Liver (tissue), 8 donors: ENCODE measurements at regions not wholly inside any gene's neighbourhood (a gene's known extent, or its start where the extent isn't known, plus 50 kb on each side); places are given as distances from the start of the nearest gene placed in this dataset.

ENCODE experiments used
- DNase-seq: peaks from one replicate; pipeline ENCODE4 v3.0.0-alpha.2; 2017; ENCODE audit warnings: low spot score
- H3K27ac ChIP-seq, 2 donors: one replicate each; pipeline ENCODE4 v1.7.0; 2013; ENCODE audit warnings: inconsistent platforms in 2 of 2, low read length in 2 of 2, control low read depth in 1 of 2, low read depth in 1 of 2, mild to moderate bottlenecking in 1 of 2
- H3K27me3 ChIP-seq, 4 donors: one replicate each; pipeline versions ENCODE4 v1.6.1 to v1.7.0; 2013; ENCODE audit warnings: low read length in 3 of 4, inconsistent platforms in 1 of 4, mild to moderate bottlenecking in 1 of 4, moderate library complexity in 1 of 4; ENCODE audit not compliant: control insufficient read depth in 4 of 4, insufficient read depth in 4 of 4
- H3K36me3 ChIP-seq, 4 donors: one replicate each; pipeline versions ENCODE4 v1.6.1 to v1.7.0; 2013; ENCODE audit warnings: low read length in 3 of 4, mild to moderate bottlenecking in 3 of 4, low read depth in 1 of 4, moderate library complexity in 1 of 4; ENCODE audit not compliant: control insufficient read depth in 4 of 4, insufficient read depth in 3 of 4
- H3K4me1 ChIP-seq, 4 donors: one replicate each; pipeline versions ENCODE4 v1.6.1 to v1.7.0; 2013; ENCODE audit warnings: low read length in 3 of 4, mild to moderate bottlenecking in 3 of 4, moderate library complexity in 1 of 4; ENCODE audit not compliant: control insufficient read depth in 4 of 4, insufficient read depth in 4 of 4
- H3K4me3 ChIP-seq, 3 donors: one replicate each; pipeline versions ENCODE4 v1.6.1 to v1.7.0; 2013; ENCODE audit warnings: low read length in 3 of 3, control low read depth in 1 of 3, low read depth in 1 of 3, mild to moderate bottlenecking in 1 of 3
- H3K9ac ChIP-seq, 2 donors: one replicate each; pipeline ENCODE4 v1.7.0; 2013; ENCODE audit warnings: low read length in 2 of 2, mild to moderate bottlenecking in 2 of 2, moderate library complexity in 2 of 2, control low read depth in 1 of 2, low read depth in 1 of 2
- H3K9me3 ChIP-seq, 4 donors: one replicate each; pipeline versions ENCODE4 v1.6.1 to v1.7.0; 2013; ENCODE audit warnings: low read length in 3 of 4; ENCODE audit not compliant: control insufficient read depth in 4 of 4
- EGR1 ChIP-seq, 2 donors: IDR thresholded peaks; 2 replicates each; pipeline ENCODE4 v1.6.1; 2016 to 2018; ENCODE audit warnings: antibody characterized with exemption in 2 of 2, low read depth in 2 of 2
- FOXA1 ChIP-seq: IDR thresholded peaks from 2 replicates; pipeline ENCODE4 v1.6.1; 2016; ENCODE audit warnings: antibody characterized with exemption
- FOXA2 ChIP-seq: IDR thresholded peaks from 2 replicates; pipeline ENCODE4 v1.6.1; 2016; ENCODE audit warnings: antibody characterized with exemption
- GABPA ChIP-seq, 2 donors: IDR thresholded peaks in 1 of 2; conservative IDR thresholded peaks in 1 of 2; 2 replicates each; pipeline ENCODE4 v1.6.1; 2016; ENCODE audit warnings: antibody characterized with exemption in 2 of 2, mild to moderate bottlenecking in 1 of 2, moderate library complexity in 1 of 2
- HNF4A ChIP-seq, 2 donors: conservative IDR thresholded peaks; 2 replicates each; pipeline ENCODE4 v1.6.1; 2016; ENCODE audit warnings: antibody characterized with exemption in 2 of 2, mild to moderate bottlenecking in 2 of 2
- HNF4G ChIP-seq: IDR thresholded peaks from 2 replicates; pipeline ENCODE4 v1.6.1; 2016; ENCODE audit warnings: antibody characterized with exemption
- JUND ChIP-seq, 2 donors: IDR thresholded peaks; 2 replicates each; pipeline ENCODE4 v1.6.1; 2016; ENCODE audit warnings: antibody characterized with exemption in 2 of 2
- RAD21 ChIP-seq, 2 donors: IDR thresholded peaks; 2 replicates each; pipeline ENCODE4 v1.6.1; 2016; ENCODE audit warnings: antibody characterized with exemption in 2 of 2, mild to moderate bottlenecking in 2 of 2
- RXRA ChIP-seq, 2 donors: IDR thresholded peaks; 2 replicates each; pipeline ENCODE4 v1.6.1; 2017 to 2018; ENCODE audit warnings: antibody characterized with exemption in 2 of 2, mild to moderate bottlenecking in 1 of 2
- SP1 ChIP-seq: IDR thresholded peaks from 2 replicates; pipeline ENCODE4 v1.6.1; 2018; ENCODE audit warnings: antibody characterized with exemption, mild to moderate bottlenecking
- TAF1 ChIP-seq: conservative IDR thresholded peaks from 2 replicates; pipeline ENCODE4 v1.6.1; 2016; ENCODE audit warnings: antibody characterized with exemption, mild to moderate bottlenecking
- YY1 ChIP-seq: IDR thresholded peaks from 2 replicates; pipeline ENCODE4 v1.6.1; 2016; ENCODE audit warnings: antibody characterized with exemption, mild to moderate bottlenecking
- WGBS: extraction: QIAGEN DNeasy Blood & Tissue Kit; methylation state at CpG from one replicate; pipeline ENCODE4 v1.1.7; 2013; 5-methylcytosine and 5-hydroxymethylcytosine counted together
- TF ChIP-seq, protein P1 (sequence below): IDR thresholded peaks from 2 replicates; pipeline ENCODE4 v1.6.1; 2016; ENCODE audit warnings: antibody characterized with exemption, mild to moderate bottlenecking
- TF ChIP-seq, protein P2 (sequence below): IDR thresholded peaks from 2 replicates; pipeline ENCODE4 v1.6.1; 2016; ENCODE audit warnings: antibody characterized with exemption
- TF ChIP-seq, protein P3 (sequence below): IDR thresholded peaks from 2 replicates; pipeline ENCODE4 v1.6.1; 2016; ENCODE audit warnings: antibody characterized with exemption
- TF ChIP-seq, protein P4 (sequence below): fragments of 150-350 bp; IDR thresholded peaks from 2 replicates; pipeline ENCODE4 v1.5.1; 2017; ENCODE audit warnings: improper control_type of control experiment, low read depth, low read length; ENCODE audit not compliant: missing input control
- TF ChIP-seq, protein P5 (sequence below): IDR thresholded peaks from 2 replicates; pipeline ENCODE4 v1.6.1; 2016; ENCODE audit warnings: antibody characterized with exemption
- donor health status: healthy.
- donor health status: healthy.
- donor health status: healthy.
- donor health status: healthy.
- donor health status: healthy.

DNA sequence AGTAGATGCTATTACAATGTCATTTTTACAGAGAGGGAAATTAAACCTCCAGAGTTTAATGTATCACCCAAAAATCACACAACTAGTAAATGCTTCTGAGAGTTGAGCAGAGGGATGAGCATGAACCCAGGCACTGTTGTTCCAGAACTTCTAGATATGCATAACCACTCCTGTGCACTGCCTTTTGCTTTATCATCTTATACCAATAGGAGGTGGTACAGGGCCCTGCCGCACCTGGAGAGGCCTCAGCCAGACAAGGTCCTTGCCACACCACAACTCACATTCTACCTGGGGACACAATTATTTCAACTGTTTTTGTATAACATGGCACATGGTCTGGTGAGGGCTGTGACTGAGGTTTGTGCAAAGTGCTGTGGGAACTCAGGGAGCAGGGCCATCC is 78.5 kb upstream of the NTRK3 start:
- TF ChIP-seq, protein P1, sequence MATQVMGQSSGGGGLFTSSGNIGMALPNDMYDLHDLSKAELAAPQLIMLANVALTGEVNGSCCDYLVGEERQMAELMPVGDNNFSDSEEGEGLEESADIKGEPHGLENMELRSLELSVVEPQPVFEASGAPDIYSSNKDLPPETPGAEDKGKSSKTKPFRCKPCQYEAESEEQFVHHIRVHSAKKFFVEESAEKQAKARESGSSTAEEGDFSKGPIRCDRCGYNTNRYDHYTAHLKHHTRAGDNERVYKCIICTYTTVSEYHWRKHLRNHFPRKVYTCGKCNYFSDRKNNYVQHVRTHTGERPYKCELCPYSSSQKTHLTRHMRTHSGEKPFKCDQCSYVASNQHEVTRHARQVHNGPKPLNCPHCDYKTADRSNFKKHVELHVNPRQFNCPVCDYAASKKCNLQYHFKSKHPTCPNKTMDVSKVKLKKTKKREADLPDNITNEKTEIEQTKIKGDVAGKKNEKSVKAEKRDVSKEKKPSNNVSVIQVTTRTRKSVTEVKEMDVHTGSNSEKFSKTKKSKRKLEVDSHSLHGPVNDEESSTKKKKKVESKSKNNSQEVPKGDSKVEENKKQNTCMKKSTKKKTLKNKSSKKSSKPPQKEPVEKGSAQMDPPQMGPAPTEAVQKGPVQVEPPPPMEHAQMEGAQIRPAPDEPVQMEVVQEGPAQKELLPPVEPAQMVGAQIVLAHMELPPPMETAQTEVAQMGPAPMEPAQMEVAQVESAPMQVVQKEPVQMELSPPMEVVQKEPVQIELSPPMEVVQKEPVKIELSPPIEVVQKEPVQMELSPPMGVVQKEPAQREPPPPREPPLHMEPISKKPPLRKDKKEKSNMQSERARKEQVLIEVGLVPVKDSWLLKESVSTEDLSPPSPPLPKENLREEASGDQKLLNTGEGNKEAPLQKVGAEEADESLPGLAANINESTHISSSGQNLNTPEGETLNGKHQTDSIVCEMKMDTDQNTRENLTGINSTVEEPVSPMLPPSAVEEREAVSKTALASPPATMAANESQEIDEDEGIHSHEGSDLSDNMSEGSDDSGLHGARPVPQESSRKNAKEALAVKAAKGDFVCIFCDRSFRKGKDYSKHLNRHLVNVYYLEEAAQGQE: no peak
- TF ChIP-seq FOXA2 (no peak), JUND (IDR thresholded peaks at IDR 0.05) (no peak), HNF4A (conservative IDR thresholded peaks at IDR 0.05) (no peak), TAF1 (no peak), HNF4G (no peak), SP1 (no peak)
- TF ChIP-seq, protein P2, sequence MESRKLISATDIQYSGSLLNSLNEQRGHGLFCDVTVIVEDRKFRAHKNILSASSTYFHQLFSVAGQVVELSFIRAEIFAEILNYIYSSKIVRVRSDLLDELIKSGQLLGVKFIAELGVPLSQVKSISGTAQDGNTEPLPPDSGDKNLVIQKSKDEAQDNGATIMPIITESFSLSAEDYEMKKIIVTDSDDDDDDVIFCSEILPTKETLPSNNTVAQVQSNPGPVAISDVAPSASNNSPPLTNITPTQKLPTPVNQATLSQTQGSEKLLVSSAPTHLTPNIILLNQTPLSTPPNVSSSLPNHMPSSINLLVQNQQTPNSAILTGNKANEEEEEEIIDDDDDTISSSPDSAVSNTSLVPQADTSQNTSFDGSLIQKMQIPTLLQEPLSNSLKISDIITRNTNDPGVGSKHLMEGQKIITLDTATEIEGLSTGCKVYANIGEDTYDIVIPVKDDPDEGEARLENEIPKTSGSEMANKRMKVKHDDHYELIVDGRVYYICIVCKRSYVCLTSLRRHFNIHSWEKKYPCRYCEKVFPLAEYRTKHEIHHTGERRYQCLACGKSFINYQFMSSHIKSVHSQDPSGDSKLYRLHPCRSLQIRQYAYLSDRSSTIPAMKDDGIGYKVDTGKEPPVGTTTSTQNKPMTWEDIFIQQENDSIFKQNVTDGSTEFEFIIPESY: no peak
- Histone ChIP-seq H3K27ac (no peak overlapping the region), H3K27me3 (peaks cover 0 to 4% (median 0%) of the 10 kb centered on the region in 4 donors), H3K4me1 (no peaks in the 10 kb centered on the region), H3K36me3 (no peaks in the 10 kb centered on the region), H3K4me3 (no peak overlapping the region), H3K9me3 (no peaks in the 10 kb centered on the region), H3K9ac (no peak overlapping the region)
- 67% methylated on average over 1 of the region's 1 CpG for WGBS
- no peak for DNase-seq

DNA sequence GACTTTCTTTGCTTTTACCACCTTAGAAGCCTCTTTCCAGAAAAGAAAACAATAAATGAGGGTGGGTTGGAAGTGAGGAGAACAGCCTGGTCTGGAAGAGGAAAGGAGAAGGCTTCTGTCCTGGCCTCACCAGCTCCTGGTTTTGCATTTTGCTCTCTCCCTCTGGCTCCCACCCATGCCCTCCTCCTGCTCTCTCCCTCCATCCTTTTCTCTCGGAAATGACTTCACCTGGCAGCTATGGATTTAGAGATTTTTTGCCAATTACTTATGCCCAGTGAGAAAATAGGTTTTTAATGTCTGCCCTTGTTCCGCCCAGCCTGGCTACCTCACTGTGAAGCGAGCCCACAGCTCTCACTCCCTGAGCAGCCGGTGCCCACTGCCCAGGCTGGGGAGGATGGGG is 77.9 kb upstream of the NTRK3 start:
- 49% methylated on average over 4 of the region's 4 CpGs for WGBS
- H3K4me3 ChIP-seq: no peak overlapping the region
- no peaks in the 10 kb centered on the region for H3K9me3 ChIP-seq
- H3K36me3 ChIP-seq: no peaks in the 10 kb centered on the region
- H3K4me1 ChIP-seq: no peaks in the 10 kb centered on the region
- no peak for DNase-seq
- peaks cover 0 to 4% (median 0%) of the 10 kb centered on the region in 4 donors for H3K27me3 ChIP-seq
- TF ChIP-seq FOXA1: no peak
- no peak for TF ChIP-seq EGR1 (IDR thresholded peaks at IDR 0.05; ENCODE audit: low read depth in 2 of 2)
- TF ChIP-seq, protein P3, sequence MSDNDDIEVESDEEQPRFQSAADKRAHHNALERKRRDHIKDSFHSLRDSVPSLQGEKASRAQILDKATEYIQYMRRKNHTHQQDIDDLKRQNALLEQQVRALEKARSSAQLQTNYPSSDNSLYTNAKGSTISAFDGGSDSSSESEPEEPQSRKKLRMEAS: no peak
- no peak for TF ChIP-seq HNF4G
- TF ChIP-seq RAD21 (IDR thresholded peaks at IDR 0.05): no peak
- TF ChIP-seq, protein P2: no peak
- no peak for TF ChIP-seq TAF1
- no peak for TF ChIP-seq YY1
- TF ChIP-seq GABPA (IDR thresholded peaks at IDR 0.05 in 1 of 2, conservative IDR thresholded peaks at IDR 0.05 in 1 of 2): no peak
- TF ChIP-seq, protein P1: no peak
- no peak for TF ChIP-seq SP1
- TF ChIP-seq, protein P4, sequence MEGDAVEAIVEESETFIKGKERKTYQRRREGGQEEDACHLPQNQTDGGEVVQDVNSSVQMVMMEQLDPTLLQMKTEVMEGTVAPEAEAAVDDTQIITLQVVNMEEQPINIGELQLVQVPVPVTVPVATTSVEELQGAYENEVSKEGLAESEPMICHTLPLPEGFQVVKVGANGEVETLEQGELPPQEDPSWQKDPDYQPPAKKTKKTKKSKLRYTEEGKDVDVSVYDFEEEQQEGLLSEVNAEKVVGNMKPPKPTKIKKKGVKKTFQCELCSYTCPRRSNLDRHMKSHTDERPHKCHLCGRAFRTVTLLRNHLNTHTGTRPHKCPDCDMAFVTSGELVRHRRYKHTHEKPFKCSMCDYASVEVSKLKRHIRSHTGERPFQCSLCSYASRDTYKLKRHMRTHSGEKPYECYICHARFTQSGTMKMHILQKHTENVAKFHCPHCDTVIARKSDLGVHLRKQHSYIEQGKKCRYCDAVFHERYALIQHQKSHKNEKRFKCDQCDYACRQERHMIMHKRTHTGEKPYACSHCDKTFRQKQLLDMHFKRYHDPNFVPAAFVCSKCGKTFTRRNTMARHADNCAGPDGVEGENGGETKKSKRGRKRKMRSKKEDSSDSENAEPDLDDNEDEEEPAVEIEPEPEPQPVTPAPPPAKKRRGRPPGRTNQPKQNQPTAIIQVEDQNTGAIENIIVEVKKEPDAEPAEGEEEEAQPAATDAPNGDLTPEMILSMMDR: no peak
- no peak for TF ChIP-seq HNF4A (conservative IDR thresholded peaks at IDR 0.05)
- TF ChIP-seq FOXA2: no peak
- TF ChIP-seq RXRA (IDR thresholded peaks at IDR 0.05): no peak
- TF ChIP-seq, protein P5, sequence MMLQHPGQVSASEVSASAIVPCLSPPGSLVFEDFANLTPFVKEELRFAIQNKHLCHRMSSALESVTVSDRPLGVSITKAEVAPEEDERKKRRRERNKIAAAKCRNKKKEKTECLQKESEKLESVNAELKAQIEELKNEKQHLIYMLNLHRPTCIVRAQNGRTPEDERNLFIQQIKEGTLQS: no peak
- TF ChIP-seq JUND (IDR thresholded peaks at IDR 0.05): no peak
- no peak overlapping the region for H3K9ac ChIP-seq
- no peak overlapping the region for H3K27ac ChIP-seq
